Smooth muscle cell (in vitro differentiated cells): ENCODE measurements at regions not wholly inside any gene's neighbourhood (a gene's known extent, or its start where the extent isn't known, plus 50 kb on each side); places are given as distances from the start of the nearest gene placed in this dataset.

Experiments used
- DNase-seq: peaks from one replicate; lab custom pipeline; 2025; ENCODE audit not compliant: unreplicated experiment; lab: John Stamatoyannopoulos, UW
- H2AFZ ChIP-seq: fragments of 200-600 bp; sonication (generic); 2 replicates; pipeline ENCODE4 v1.6.0; 2016; ENCODE audit warnings: antibody characterized with exemption, low read depth, mild to moderate bottlenecking
- H3F3A ChIP-seq: fragments of 200-600 bp; sonication (generic); 2 replicates; pipeline ENCODE4 v1.6.0; 2017; ENCODE audit warnings: antibody characterized with exemption, low read depth
- H3K27ac ChIP-seq: fragments of 200-600 bp; sonication (generic); 2 replicates; pipeline ENCODE4 v1.5.1; 2016; ENCODE audit warnings: low read depth, mild to moderate bottlenecking
- H3K27me3 ChIP-seq: fragments of 200-600 bp; sonication (generic); 2 replicates; pipeline ENCODE4 v1.6.1; 2016; ENCODE audit warnings: low read depth, mild to moderate bottlenecking
- H3K36me3 ChIP-seq: fragments of 200-600 bp; sonication (generic); 2 replicates; pipeline ENCODE4 v1.5.1; 2016; ENCODE audit warnings: low read depth
- H3K4me1 ChIP-seq: fragments of 200-600 bp; sonication (generic); 2 replicates; pipeline ENCODE4 v1.5.1; 2016; ENCODE audit warnings: low read depth
- H3K4me2 ChIP-seq: fragments of 200-600 bp; sonication (generic); 2 replicates; pipeline ENCODE4 v1.6.0; 2016; ENCODE audit warnings: mild to moderate bottlenecking
- H3K4me3 ChIP-seq: fragments of 200-600 bp; sonication (generic); 2 replicates; pipeline ENCODE4 v1.5.1; 2016; ENCODE audit warnings: mild to moderate bottlenecking
- H3K79me2 ChIP-seq: fragments of 200-600 bp; sonication (generic); 2 replicates; pipeline ENCODE4 v1.6.0; 2016; ENCODE audit warnings: low read depth, mild to moderate bottlenecking
- H3K9ac ChIP-seq: fragments of 200-600 bp; sonication (generic); 2 replicates; pipeline ENCODE4 v1.6.0; 2016; ENCODE audit warnings: low read depth
- H3K9me3 ChIP-seq: fragments of 200-600 bp; sonication (generic); replicated peaks from 2 replicates; pipeline ENCODE4 v1.5.1; 2016; ENCODE audit warnings: low read depth
- H4K20me1 ChIP-seq: fragments of 200-600 bp; sonication (generic); 2 replicates; pipeline ENCODE4 v1.6.0; 2016; ENCODE audit warnings: low read depth
- WGBS: methylation state at CpG from one replicate; pipeline ENCODE4 v1.1.7; 2016; ENCODE audit warnings: low lambda C conversion rate; 5-methylcytosine and 5-hydroxymethylcytosine counted together
- TF ChIP-seq, protein P1 (sequence below): fragments of 200-600 bp; sonication (generic); IDR thresholded peaks from 2 replicates; pipeline ENCODE4 v1.5.1; 2017; ENCODE audit warnings: borderline replicate concordance, mild to moderate bottlenecking, antibody characterized with exemption; ENCODE audit not compliant: insufficient read depth, poor library complexity, severe bottlenecking

DNA sequence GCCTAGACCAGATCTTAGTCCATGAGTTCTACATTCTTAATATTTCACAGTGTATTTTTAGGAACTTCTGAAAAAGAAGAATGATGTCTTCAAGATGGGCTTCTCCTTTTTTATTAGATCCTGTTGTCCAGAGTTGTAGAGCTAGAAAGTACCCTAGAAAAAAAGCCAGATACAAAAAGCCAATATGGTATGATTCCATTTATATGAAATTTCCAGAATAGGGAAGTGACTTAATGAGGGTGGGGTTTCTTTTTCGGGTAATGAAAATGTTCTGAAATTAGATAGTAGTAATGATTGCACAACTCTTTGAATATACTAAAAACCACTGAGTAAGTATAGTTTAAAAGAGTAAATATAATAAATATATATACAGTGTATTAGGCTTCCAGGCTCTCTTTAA is 116.9 kb downstream of the NFKBIZ start:
- Histone ChIP-seq H3K4me2 (no peak overlapping the region), H3K79me2 (no peaks in the 10 kb centered on the region), H3K4me1 (no peaks in the 10 kb centered on the region), H3K9me3 (no peaks in the 10 kb centered on the region), H3K27ac (no peak overlapping the region), H3K27me3 (no peaks in the 10 kb centered on the region), H3K36me3 (no peaks in the 10 kb centered on the region), H3K9ac (no peak overlapping the region), H3K4me3 (no peak overlapping the region), H2AFZ (no peak overlapping the region), H3F3A (no peaks in the 10 kb centered on the region), H4K20me1 (no peaks in the 10 kb centered on the region)
- TF ChIP-seq, protein P1, sequence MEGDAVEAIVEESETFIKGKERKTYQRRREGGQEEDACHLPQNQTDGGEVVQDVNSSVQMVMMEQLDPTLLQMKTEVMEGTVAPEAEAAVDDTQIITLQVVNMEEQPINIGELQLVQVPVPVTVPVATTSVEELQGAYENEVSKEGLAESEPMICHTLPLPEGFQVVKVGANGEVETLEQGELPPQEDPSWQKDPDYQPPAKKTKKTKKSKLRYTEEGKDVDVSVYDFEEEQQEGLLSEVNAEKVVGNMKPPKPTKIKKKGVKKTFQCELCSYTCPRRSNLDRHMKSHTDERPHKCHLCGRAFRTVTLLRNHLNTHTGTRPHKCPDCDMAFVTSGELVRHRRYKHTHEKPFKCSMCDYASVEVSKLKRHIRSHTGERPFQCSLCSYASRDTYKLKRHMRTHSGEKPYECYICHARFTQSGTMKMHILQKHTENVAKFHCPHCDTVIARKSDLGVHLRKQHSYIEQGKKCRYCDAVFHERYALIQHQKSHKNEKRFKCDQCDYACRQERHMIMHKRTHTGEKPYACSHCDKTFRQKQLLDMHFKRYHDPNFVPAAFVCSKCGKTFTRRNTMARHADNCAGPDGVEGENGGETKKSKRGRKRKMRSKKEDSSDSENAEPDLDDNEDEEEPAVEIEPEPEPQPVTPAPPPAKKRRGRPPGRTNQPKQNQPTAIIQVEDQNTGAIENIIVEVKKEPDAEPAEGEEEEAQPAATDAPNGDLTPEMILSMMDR = no peak
- no peak for DNase-seq
- 80% methylated on average over 1 of the region's 1 CpG for WGBS

DNA sequence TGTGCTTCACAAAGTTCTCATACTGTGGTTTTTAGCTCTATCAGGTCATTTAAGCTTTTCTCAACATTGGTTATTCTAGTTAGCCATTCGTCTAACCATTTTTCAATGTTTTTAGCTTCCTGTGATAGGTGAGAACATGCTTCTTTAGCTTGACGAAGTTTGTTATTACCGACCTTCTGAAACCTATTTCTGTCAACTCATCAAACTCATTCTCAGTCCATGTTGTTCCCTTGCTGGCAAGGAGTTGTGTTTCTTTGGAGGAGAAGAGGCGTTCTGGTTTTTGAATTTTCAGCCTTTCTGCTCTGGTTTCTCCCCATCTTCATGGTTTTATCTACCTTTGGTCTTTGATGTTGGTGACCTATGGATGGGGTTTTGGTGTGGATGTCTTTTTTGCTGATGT is 120.9 kb downstream of the NFKBIZ start:
- no peaks in the 10 kb centered on the region for H3K36me3 ChIP-seq
- no peaks in the 10 kb centered on the region for H3K79me2 ChIP-seq
- no peaks in the 10 kb centered on the region for H4K20me1 ChIP-seq
- no peak overlapping the region for H3K4me3 ChIP-seq
- H3K27me3 ChIP-seq = no peaks in the 10 kb centered on the region
- 97% methylated on average over 4 of the region's 4 CpGs for WGBS
- H3K4me1 ChIP-seq = no peaks in the 10 kb centered on the region
- TF ChIP-seq, protein P1 = no peak
- H3F3A ChIP-seq = no peaks in the 10 kb centered on the region
- no peak for DNase-seq
- H2AFZ ChIP-seq = no peak overlapping the region
- no peak overlapping the region for H3K27ac ChIP-seq
- H3K9ac ChIP-seq = no peak overlapping the region
- H3K4me2 ChIP-seq = no peak overlapping the region
- no peaks in the 10 kb centered on the region for H3K9me3 ChIP-seq

DNA sequence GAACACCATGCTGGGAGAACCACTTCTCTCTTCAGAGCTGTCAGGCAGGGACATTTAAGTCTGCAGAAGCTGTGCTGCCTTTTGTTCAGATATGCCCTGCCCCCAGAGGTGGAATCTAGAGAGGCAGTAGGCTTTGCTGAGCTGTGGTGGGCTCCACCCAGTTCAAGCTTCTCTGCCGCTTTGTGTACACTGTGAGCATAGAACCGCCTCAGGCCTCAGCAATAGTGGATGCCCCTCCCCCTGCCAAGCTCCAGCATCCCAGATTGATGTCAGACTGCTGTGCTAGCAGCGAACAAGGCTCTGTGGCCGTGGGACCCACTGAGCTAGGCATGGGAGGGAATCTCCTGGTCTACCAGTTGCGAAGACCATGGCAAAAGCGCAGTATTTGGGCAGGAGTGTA is 121.6 kb downstream of the NFKBIZ start:
- DNase-seq = no peak
- Histone ChIP-seq H3K36me3 (no peaks in the 10 kb centered on the region), H3K27ac (no peak overlapping the region), H3K27me3 (no peaks in the 10 kb centered on the region), H3K4me2 (no peak overlapping the region), H3K9ac (no peak overlapping the region), H3K79me2 (no peaks in the 10 kb centered on the region), H4K20me1 (no peaks in the 10 kb centered on the region), H3K4me1 (no peaks in the 10 kb centered on the region), H3K4me3 (no peak overlapping the region), H3K9me3 (no peaks in the 10 kb centered on the region), H2AFZ (no peak overlapping the region), H3F3A (no peaks in the 10 kb centered on the region)
- TF ChIP-seq, protein P1 = no peak
- WGBS = 95% methylated on average over 6 of the region's 6 CpGs

DNA sequence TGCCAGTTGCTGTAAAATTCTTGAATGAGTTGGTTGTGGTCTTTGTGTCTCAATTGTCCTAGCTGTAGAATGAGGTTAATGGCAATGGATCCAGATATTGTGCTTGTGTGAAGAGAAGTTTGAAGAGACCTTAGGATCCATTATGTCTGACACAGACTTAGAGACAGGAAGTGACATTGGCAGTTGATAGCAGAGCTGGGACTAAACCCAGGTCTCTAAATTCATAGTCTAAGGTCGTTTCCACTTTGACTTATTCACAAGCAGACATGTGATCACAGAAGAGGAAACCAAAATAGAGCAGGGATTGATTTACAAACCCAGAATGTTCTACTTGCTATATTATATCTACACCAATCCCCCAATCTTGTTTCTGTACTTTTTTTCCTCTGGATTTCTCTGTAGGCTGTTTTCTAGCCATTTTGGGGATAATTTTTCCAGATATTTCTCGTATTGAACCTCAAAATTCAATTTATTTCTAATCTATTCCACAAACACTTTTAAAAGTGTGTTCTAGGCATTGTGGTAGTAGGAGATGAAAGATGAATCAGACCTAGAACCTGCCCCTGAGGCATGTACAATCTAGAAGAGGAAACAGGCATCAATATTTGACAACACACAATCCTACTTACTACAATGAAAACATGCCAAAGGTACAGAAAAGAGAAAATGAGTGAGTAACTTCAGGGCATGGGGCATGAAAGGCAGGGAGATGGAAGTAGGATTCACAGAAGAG is 123.3 kb downstream of the NFKBIZ start:
- no peaks in the 10 kb centered on the region for H4K20me1 ChIP-seq
- H3K4me3 ChIP-seq = no peak overlapping the region
- TF ChIP-seq, protein P1 = no peak
- H3K27ac ChIP-seq = no peak overlapping the region
- no peaks in the 10 kb centered on the region for H3K79me2 ChIP-seq
- H3K4me1 ChIP-seq = peaks cover 3% of the 10 kb centered on the region
- DNase-seq = no peak
- H3K36me3 ChIP-seq = no peaks in the 10 kb centered on the region
- H3F3A ChIP-seq = no peaks in the 10 kb centered on the region
- H3K4me2 ChIP-seq = no peak overlapping the region
- 84% methylated on average over 2 of the region's 2 CpGs for WGBS
- H3K9ac ChIP-seq = no peak overlapping the region
- H2AFZ ChIP-seq = no peak overlapping the region
- no peaks in the 10 kb centered on the region for H3K9me3 ChIP-seq
- no peaks in the 10 kb centered on the region for H3K27me3 ChIP-seq
